ENCODE measurements at regions not wholly inside any gene's neighbourhood (a gene's known extent, or its start where the extent isn't known, plus 50 kb on each side); places are given as distances from the start of the nearest gene placed in this dataset.

GRCh38 chr12:3924761-3925160 is 51.6 kb upstream of the PARP11 start:
- no peak for TF ChIP-seq CTCF (IDR thresholded peaks at IDR 0.05; ENCODE audit: low read length)
- no peak for TF ChIP-seq EZH2 (IDR thresholded peaks at IDR 0.05; ENCODE audit: borderline replicate concordance, low read length)

Measured in OCI-LY1 (cell line).